SK-N-SH (cell line): ENCODE measurements at regions not wholly inside any gene's neighbourhood (a gene's known extent, or its start where the extent isn't known, plus 50 kb on each side); places are given as distances from the start of the nearest gene placed in this dataset.

Source experiments
- CTCF ChIA-PET: fragments of 300-600, 350-600 bp; formaldehyde crosslinking; extraction: SDS; loops from one replicate; lab custom pipeline; 2021; lab: Yijun Ruan, JAX
- POLR2A ChIA-PET: fragments of 350-600 bp; sonication (Branson Sonifier 250); formaldehyde crosslinking; extraction: SDS; loops from one replicate; lab custom pipeline; 2020; ENCODE audit warnings: antibody characterized with exemption, inconsistent platforms; lab: Yijun Ruan, JAX
- DNase-seq: peaks from one replicate; pipeline ENCODE4 v3.0.0; 2012
- H2AFZ ChIP-seq: fragments of 200-600 bp; sonication (generic); 2 replicates; pipeline ENCODE4 v1.8.1; 2016; ENCODE audit warnings: antibody characterized with exemption, mild to moderate bottlenecking, low read depth
- H3F3A ChIP-seq: fragments of 200-600 bp; sonication (generic); replicated peaks from 2 replicates; pipeline ENCODE3; 2016; ENCODE audit warnings: antibody characterized with exemption, mild to moderate bottlenecking; ENCODE audit not compliant: insufficient read depth
- H3K27ac ChIP-seq, 2 experiments: fragments of 200-500 bp in 1 of 2; fragments of 200-600 bp in 1 of 2; sonication (Bioruptor generic) in 1 of 2; sonication (generic), shearing (Covaris generic) in 1 of 2; 2 replicates each; pipeline versions ENCODE4 v1.5.1 to v1.6.1; 2014 to 2016; ENCODE audit warnings: low read depth in 2 of 2, inconsistent platforms in 1 of 2, low read length in 1 of 2, mild to moderate bottlenecking in 1 of 2, mixed read lengths in 1 of 2
- H3K27me3 ChIP-seq: fragments of 200-600 bp; sonication (generic), shearing (Covaris generic); 2 replicates; pipeline ENCODE4 v1.6.1; 2016; ENCODE audit warnings: mixed run types; ENCODE audit not compliant: insufficient read depth
- H3K36me3 ChIP-seq, 2 experiments: fragments of 200-500 bp in 1 of 2; fragments of 200-600 bp in 1 of 2; sonication (Bioruptor generic) in 1 of 2; sonication (generic) in 1 of 2; replicated peaks in 1 of 2; 2 replicates each; pipeline versions ENCODE3 to v1.5.1; 2014 to 2016; ENCODE audit warnings: low read length in 1 of 2, mild to moderate bottlenecking in 1 of 2; ENCODE audit not compliant: insufficient read depth in 2 of 2, control insufficient read depth in 1 of 2
- H3K4me1 ChIP-seq, 2 experiments: fragments of 200-500 bp in 1 of 2; fragments of 200-600 bp in 1 of 2; sonication (Bioruptor generic) in 1 of 2; sonication (generic), shearing (Covaris generic) in 1 of 2; 2 replicates each; pipeline versions ENCODE4 v1.5.1 to v1.6.1; 2014 to 2016; ENCODE audit warnings: low read depth in 1 of 2, low read length in 1 of 2, mixed run types in 1 of 2; ENCODE audit not compliant: insufficient read depth in 2 of 2, control insufficient read depth in 1 of 2
- H3K4me2 ChIP-seq: fragments of 200-600 bp; sonication (generic), shearing (Covaris generic); 2 replicates; pipeline ENCODE4 v1.6.1; 2017; ENCODE audit warnings: mixed run types
- H3K4me3 ChIP-seq, 2 experiments: fragments of 200-500 bp in 1 of 2; fragments of 200-600 bp in 1 of 2; sonication (Bioruptor generic) in 1 of 2; sonication (generic), shearing (Covaris generic) in 1 of 2; 2 replicates each; pipeline versions ENCODE4 v1.5.1 to v1.8.1; 2014 to 2016; ENCODE audit warnings: low read depth in 2 of 2, inconsistent platforms in 1 of 2, low read length in 1 of 2, mild to moderate bottlenecking in 1 of 2, mixed read lengths in 1 of 2, moderate library complexity in 1 of 2
- H3K79me2 ChIP-seq: fragments of 200-600 bp; sonication (generic); 2 replicates; pipeline ENCODE4 v1.8.1; 2017; ENCODE audit warnings: mild to moderate bottlenecking; ENCODE audit not compliant: insufficient read depth
- H3K9ac ChIP-seq: fragments of 200-600 bp; sonication (generic); 2 replicates; pipeline ENCODE4 v1.6.1; 2017; ENCODE audit warnings: mixed run types
- H3K9me2 ChIP-seq: fragments of 200-600 bp; sonication (generic); 2 replicates; pipeline ENCODE4 v1.6.1; 2017; ENCODE audit warnings: mixed run types
- H3K9me3 ChIP-seq: fragments of 200-600 bp; sonication (generic); 2 replicates; pipeline ENCODE4 v1.6.1; 2017; ENCODE audit warnings: mixed run types, mild to moderate bottlenecking, moderate library complexity
- H4K20me1 ChIP-seq: fragments of 200-600 bp; sonication (generic); 2 replicates; pipeline ENCODE4 v1.6.1; 2017; ENCODE audit warnings: mild to moderate bottlenecking, mixed run types; ENCODE audit not compliant: insufficient read depth
- CHD2 ChIP-seq: fragments of 150-350 bp; IDR thresholded peaks from 2 replicates; pipeline ENCODE4 v1.6.1; 2018; ENCODE audit warnings: low read length; ENCODE audit not compliant: partially characterized antibody
- CTCF ChIP-seq: fragments of 200-600 bp; sonication (generic); IDR thresholded peaks from 2 replicates; pipeline ENCODE4 v1.6.1; 2017; ENCODE audit warnings: antibody characterized with exemption, mild to moderate bottlenecking, moderate library complexity
- EP300 ChIP-seq, 2 experiments: IDR thresholded peaks; 2 replicates each; pipeline versions ENCODE4 v1.4.0 to v1.6.1; 2012; ENCODE audit warnings: borderline replicate concordance in 1 of 2, low read depth in 1 of 2, low read length in 1 of 2
- EZH2phosphoT487 ChIP-seq: fragments of 200-600 bp; sonication (generic); IDR thresholded peaks from 2 replicates; pipeline ENCODE4 v1.6.1; 2017; ENCODE audit warnings: low read depth, mixed run types, mild to moderate bottlenecking, antibody characterized with exemption, moderate library complexity, borderline replicate concordance
- FOSL2 ChIP-seq: IDR thresholded peaks from 2 replicates; pipeline ENCODE4 v1.4.0; 2012; ENCODE audit warnings: low read depth, mild to moderate bottlenecking, moderate library complexity, borderline replicate concordance
- MAX ChIP-seq: IDR thresholded peaks from 2 replicates; pipeline ENCODE4 v1.4.0; 2012; ENCODE audit warnings: low read depth
- MXI1 ChIP-seq: IDR thresholded peaks from 2 replicates; pipeline ENCODE4 v1.6.1; 2012; ENCODE audit warnings: mild to moderate bottlenecking, low read depth, low read length, improper control_type of control experiment
- NRF1 ChIP-seq: IDR thresholded peaks from 2 replicates; pipeline ENCODE4 v1.6.1; 2012; ENCODE audit warnings: low read depth, mild to moderate bottlenecking, low read length
- RCOR1 ChIP-seq: fragments of 150-350 bp; IDR thresholded peaks from 2 replicates; pipeline ENCODE4 v1.6.1; 2017; ENCODE audit warnings: antibody characterized with exemption, low read length
- SIN3A ChIP-seq: IDR thresholded peaks from 2 replicates; pipeline ENCODE4 v1.6.1; 2012; ENCODE audit warnings: low read depth, mild to moderate bottlenecking, low read length, moderate library complexity, borderline replicate concordance
- TCF12 ChIP-seq: IDR thresholded peaks from 2 replicates; pipeline ENCODE4 v1.4.0; 2012
- USF1 ChIP-seq: IDR thresholded peaks from 2 replicates; pipeline ENCODE4 v1.4.0; 2012; ENCODE audit warnings: low read depth, borderline replicate concordance
- ZBTB33 ChIP-seq: IDR thresholded peaks from 2 replicates; pipeline ENCODE4 v1.4.0; 2012; ENCODE audit warnings: low read depth, borderline replicate concordance
- WGBS: methylation state at CpG from one replicate; pipeline ENCODE4 v1.1.6; 2017; ENCODE audit warnings: low lambda C conversion rate; 5-methylcytosine and 5-hydroxymethylcytosine counted together
- small RNA-seq, 7 experiments: library from RNA; depleted of rRNA; stranded (forward); fragments of <200 nt; gene quantifications; one replicate each; pipeline ENCODE3, GENCODE V24; 2012

GRCh38 chr6:8492536-8493133, 57.3 kb upstream of the SLC35B3 start:
- H2AFZ ChIP-seq, result no peak overlapping the region
- H3K9ac ChIP-seq, result no peak overlapping the region
- POLR2A ChIA-PET, result no interaction called here
- no peaks in the 10 kb centered on the region for H3K9me2 ChIP-seq
- H3K9me3 ChIP-seq, result no peaks in the 10 kb centered on the region
- no peaks in the 10 kb centered on the region for H3K36me3 ChIP-seq
- no peaks in the 10 kb centered on the region for H4K20me1 ChIP-seq
- no peaks in the 10 kb centered on the region; a peak in 1 of 4 replicates for H3K4me1 ChIP-seq
- CTCF ChIA-PET, result no interaction called here
- WGBS, result 14% methylated on average over 2 of the region's 2 CpGs
- H3K4me2 ChIP-seq, result no peak overlapping the region
- DNase-seq, result no peak
- H3F3A ChIP-seq, result no peaks in the 10 kb centered on the region
- H3K4me3 ChIP-seq, result no peak overlapping the region
- no peaks in the 10 kb centered on the region for H3K79me2 ChIP-seq
- H3K27me3 ChIP-seq, result no peaks in the 10 kb centered on the region
- no peak overlapping the region for H3K27ac ChIP-seq
- TF ChIP-seq RCOR1 (no peak), EZH2phosphoT487 (no peak), FOSL2 (no peak), EP300 (IDR thresholded peaks at IDR 0.05; ENCODE audit: borderline replicate concordance in 1 of 2, low read depth in 1 of 2, low read length in 1 of 2) (no peak), SIN3A (no peak), MAX (no peak), TCF12 (no peak), CTCF (no peak), CHD2 (no peak), NRF1 (no peak), USF1 (no peak), MXI1 (no peak), ZBTB33 (no peak)

Small RNA genes lying in the stretch of these regions (small RNA-seq; reads per million reads assigned to genes)
- 0 reads per million in 7 experiments for gene RF02101
- gene RNU6ATAC21P, result 0 to 0.13 (median 0) reads per million in 7 experiments
